Lung (tissue), 11 donors: ENCODE measurements at regions not wholly inside any gene's neighbourhood (a gene's known extent, or its start where the extent isn't known, plus 50 kb on each side); places are given as distances from the start of the nearest gene placed in this dataset.
"Not testable (repeated sequence)": the region's sequence is repeated elsewhere in the genome, so short reads cannot be mapped to it uniquely, and the experiment has no call there.

Source experiments
- ATAC-seq: fragments of 200-7000 bp; cut with Tn5 transposase; one replicate; pipeline ENCODE4 v1.9.1; 2020; ENCODE audit warnings: moderate number of reproducible peaks; ENCODE audit not compliant: insufficient read depth, low FRiP score
- DNase-seq, 3 donors: peaks; one replicate each; pipeline ENCODE4 v3.0.0-alpha.2; 2013 to 2017
- H3K27ac ChIP-seq, 2 donors: one replicate each; pipeline ENCODE4 v1.5.1; 2013; ENCODE audit warnings: mild to moderate bottlenecking in 2 of 2, moderate library complexity in 2 of 2, control low read depth in 1 of 2, inconsistent platforms in 1 of 2, low read depth in 1 of 2, low read length in 1 of 2
- H3K27me3 ChIP-seq, 3 donors: one replicate each; pipeline ENCODE4 v1.5.1; 2013; ENCODE audit warnings: low read length in 2 of 3; ENCODE audit not compliant: control insufficient read depth in 3 of 3, insufficient read depth in 3 of 3
- H3K36me3 ChIP-seq, 4 donors: one replicate each; pipeline ENCODE4 v1.5.1; 2013; ENCODE audit warnings: low read length in 4 of 4, mild to moderate bottlenecking in 1 of 4, moderate library complexity in 1 of 4; ENCODE audit not compliant: control insufficient read depth in 4 of 4, insufficient read depth in 4 of 4
- H3K4me1 ChIP-seq, 5 donors: one replicate each; pipeline ENCODE4 v1.5.1; 2013; ENCODE audit warnings: low read length in 5 of 5, mild to moderate bottlenecking in 2 of 5, moderate library complexity in 1 of 5; ENCODE audit not compliant: control insufficient read depth in 5 of 5, insufficient read depth in 5 of 5
- H3K4me3 ChIP-seq: one replicate; pipeline ENCODE4 v1.5.1; 2013; ENCODE audit warnings: mild to moderate bottlenecking, control low read depth, moderate library complexity
- H3K9ac ChIP-seq, 2 donors: one replicate each; pipeline ENCODE4 v1.5.1; 2013; ENCODE audit warnings: low read length in 2 of 2, control low read depth in 1 of 2; ENCODE audit not compliant: insufficient read depth in 1 of 2
- H3K9me3 ChIP-seq, 4 donors: one replicate each; pipeline ENCODE4 v1.5.1; 2013; ENCODE audit warnings: low read length in 3 of 4, mild to moderate bottlenecking in 1 of 4, moderate library complexity in 1 of 4; ENCODE audit not compliant: control insufficient read depth in 4 of 4, insufficient read depth in 3 of 4
- WGBS, 2 donors: extraction: QIAGEN DNeasy Blood & Tissue Kit; methylation state at CpG; one replicate each; pipeline ENCODE4 v1.1.7; 2013; 5-methylcytosine and 5-hydroxymethylcytosine counted together
- TF ChIP-seq, protein P1 (sequence below): IDR thresholded peaks from 2 replicates; pipeline ENCODE4 v1.5.1; 2012; ENCODE audit warnings: mild to moderate bottlenecking; ENCODE audit errors: control extremely low read depth, extremely low read depth
- donor health status: control.
- donor health status: control.
- donor health status: Bipolar disorder and iron deficiency.
- donor health status: healthy.
- donor health status: DM: yes; HTN: yes; CAD: no.

GRCh38 chr10:22086730-22087401, 83.3 kb upstream of the DNAJC1 start:
- no peak for ATAC-seq
- Histone ChIP-seq H3K27ac (no peak overlapping the region), H3K9me3 (no peaks in the 10 kb centered on the region), H3K27me3 (no peaks in the 10 kb centered on the region), H3K36me3 (no peaks in the 10 kb centered on the region), H3K9ac (peak overlapping the region in 1 of 2 donors; percentile 80), H3K4me3 (no peak overlapping the region), H3K4me1 (peaks cover 0 to 20% (median 5%) of the 10 kb centered on the region in 5 donors)
- 52 to 57% methylated on average over 5 of the region's 5 CpGs for WGBS, 2 donors
- peak; percentile 94 to 98 (median 97) for DNase-seq
- TF ChIP-seq, protein P1, sequence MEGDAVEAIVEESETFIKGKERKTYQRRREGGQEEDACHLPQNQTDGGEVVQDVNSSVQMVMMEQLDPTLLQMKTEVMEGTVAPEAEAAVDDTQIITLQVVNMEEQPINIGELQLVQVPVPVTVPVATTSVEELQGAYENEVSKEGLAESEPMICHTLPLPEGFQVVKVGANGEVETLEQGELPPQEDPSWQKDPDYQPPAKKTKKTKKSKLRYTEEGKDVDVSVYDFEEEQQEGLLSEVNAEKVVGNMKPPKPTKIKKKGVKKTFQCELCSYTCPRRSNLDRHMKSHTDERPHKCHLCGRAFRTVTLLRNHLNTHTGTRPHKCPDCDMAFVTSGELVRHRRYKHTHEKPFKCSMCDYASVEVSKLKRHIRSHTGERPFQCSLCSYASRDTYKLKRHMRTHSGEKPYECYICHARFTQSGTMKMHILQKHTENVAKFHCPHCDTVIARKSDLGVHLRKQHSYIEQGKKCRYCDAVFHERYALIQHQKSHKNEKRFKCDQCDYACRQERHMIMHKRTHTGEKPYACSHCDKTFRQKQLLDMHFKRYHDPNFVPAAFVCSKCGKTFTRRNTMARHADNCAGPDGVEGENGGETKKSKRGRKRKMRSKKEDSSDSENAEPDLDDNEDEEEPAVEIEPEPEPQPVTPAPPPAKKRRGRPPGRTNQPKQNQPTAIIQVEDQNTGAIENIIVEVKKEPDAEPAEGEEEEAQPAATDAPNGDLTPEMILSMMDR, result no peak

GRCh38 chr10:22079921-22080320, 76.4 kb upstream of the DNAJC1 start:
- WGBS, 2 donors, result 39 to 63% methylated on average over 5 of the region's 5 CpGs

DNA sequence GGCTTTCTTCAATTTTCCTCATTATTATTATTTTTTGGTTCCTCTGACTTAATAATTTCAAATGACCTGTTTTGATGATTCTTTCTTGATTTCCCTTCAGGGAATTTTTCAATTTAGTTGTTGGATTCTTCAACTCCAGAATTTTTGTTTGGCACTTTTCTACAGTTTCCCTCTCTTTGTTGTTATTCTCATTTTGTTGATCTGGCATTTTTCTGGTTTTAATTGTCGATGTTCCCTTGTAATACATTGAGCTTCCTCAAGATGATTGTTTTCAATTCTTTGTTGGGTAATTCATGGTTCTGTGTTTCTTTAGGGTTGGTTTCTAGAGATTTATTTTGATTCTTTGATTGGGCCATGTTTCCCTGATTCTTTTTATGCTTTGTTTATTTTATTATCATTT, 67.8 kb upstream of the DNAJC1 start:
- Histone ChIP-seq H3K4me3 (no peak overlapping the region), H3K4me1 (no peaks in the 10 kb centered on the region), H3K27ac (no peak overlapping the region), H3K9ac (no peak overlapping the region), H3K9me3 (peaks cover 0 to 17% (median 4%) of the 10 kb centered on the region in 4 donors), H3K27me3 (no peaks in the 10 kb centered on the region), H3K36me3 (no peaks in the 10 kb centered on the region)
- ATAC-seq, result no peak
- TF ChIP-seq, protein P1, result no peak
- DNase-seq, result no peak
- 100% methylated on average over 1 of the region's 1 CpG for WGBS, 2 donors

More at GRCh38 chr10:22079921-22080320, 76.4 kb upstream of the DNAJC1 start:
- H3K4me1 ChIP-seq, H3K4me3 ChIP-seq, H3K36me3 ChIP-seq, ATAC-seq, H3K9me3 ChIP-seq, H3K27me3 ChIP-seq, H3K9ac ChIP-seq, H3K27ac ChIP-seq: not testable (repeated sequence)
- DNase-seq, result peak in 2 of 3 donors; percentile 24 to 57

DNA sequence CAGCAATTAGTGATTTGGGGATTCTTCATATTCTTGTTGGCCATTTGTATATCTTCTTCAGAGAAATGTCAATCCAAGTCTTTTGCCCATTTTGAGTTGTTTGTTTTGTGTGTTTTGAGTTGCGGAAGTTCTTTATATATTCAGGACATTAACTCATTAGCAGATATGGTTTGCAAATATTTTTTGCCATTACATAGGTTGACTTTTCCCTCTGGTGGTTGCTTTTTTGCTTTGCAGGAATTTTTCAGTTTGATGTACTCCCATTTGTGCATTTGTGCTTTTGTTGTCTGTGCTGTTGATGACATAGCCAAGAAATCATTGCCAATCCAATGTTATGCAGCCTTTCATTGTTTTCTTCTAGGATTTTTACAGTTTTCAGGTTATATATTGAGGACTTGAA, 63.6 kb upstream of the DNAJC1 start:
- H3K9ac ChIP-seq, result no peak overlapping the region
- no peaks in the 10 kb centered on the region for H3K27me3 ChIP-seq
- ATAC-seq, result no peak
- no peak for DNase-seq
- peaks cover 0 to 17% (median 4%) of the 10 kb centered on the region in 4 donors for H3K9me3 ChIP-seq
- no peak overlapping the region for H3K4me3 ChIP-seq
- H3K27ac ChIP-seq, result no peak overlapping the region
- WGBS, 2 donors, result 92 to 95% methylated on average over 1 of the region's 1 CpG
- H3K4me1 ChIP-seq, result no peaks in the 10 kb centered on the region
- H3K36me3 ChIP-seq, result no peaks in the 10 kb centered on the region
- TF ChIP-seq, protein P1, result no peak

GRCh38 chr10:22060984-22061383, 57.5 kb upstream of the DNAJC1 start:
- not testable (repeated sequence) for H3K4me3 ChIP-seq, ATAC-seq, H3K9ac ChIP-seq, H3K9me3 ChIP-seq, H3K27me3 ChIP-seq, DNase-seq, H3K27ac ChIP-seq, H3K36me3 ChIP-seq
- H3K4me1 ChIP-seq, result peaks cover 0 to 11% (median 0%) of the 10 kb centered on the region in 5 donors
- 79 to 85% methylated on average over 6 of the region's 6 CpGs for WGBS, 2 donors
